ENCODE measurements at regions not wholly inside any gene's neighbourhood (a gene's known extent, or its start where the extent isn't known, plus 50 kb on each side); places are given as distances from the start of the nearest gene placed in this dataset.
A peak's percentile ranks its signal among the peaks of the same experiment; 100 is the strongest.

DNA sequence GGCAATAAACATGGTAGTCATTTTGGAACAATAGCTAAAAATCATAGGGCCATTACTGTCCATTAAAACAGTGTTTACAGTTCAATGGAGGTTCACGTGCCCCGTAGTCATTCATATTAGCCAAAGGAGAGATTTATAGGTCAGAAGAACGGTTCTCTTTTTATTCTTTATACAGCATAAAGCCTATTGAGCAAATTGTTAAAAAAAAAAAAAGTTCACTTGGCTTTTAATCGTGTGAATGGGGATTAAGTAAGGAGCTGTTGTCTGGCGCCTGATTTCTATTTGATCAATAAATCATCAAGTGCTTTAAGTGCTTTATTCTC is 69.1 kb upstream of the TBCA start:
- Histone ChIP-seq H4K8ac (ENCODE audit: low read depth, low read length) (no peak overlapping the region), H2AFZ (ENCODE audit: insufficient read depth, low read length, poor library complexity) (no peak overlapping the region), H3K18ac (ENCODE audit: low read length) (no peak overlapping the region), H3K27me3 (ENCODE audit: insufficient read depth, low read length) (peaks cover 8% of the 10 kb centered on the region), H4K91ac (ENCODE audit: low read depth, low read length) (no peak overlapping the region), H2BK120ac (ENCODE audit: insufficient read depth, low read length, poor library complexity) (no peak overlapping the region), H3K36me3 (ENCODE audit: control insufficient read depth in 1 of 2, insufficient read depth in 2 of 2, low read length in 2 of 2) (no peaks in the 10 kb centered on the region), H3K79me1 (ENCODE audit: low read length) (peaks cover 5% of the 10 kb centered on the region), H2BK12ac (ENCODE audit: low read length) (no peak overlapping the region), H3K27ac (ENCODE audit: low read depth, low read length) (no peak overlapping the region), H4K12ac (ENCODE audit: low read depth, low read length) (no peak overlapping the region), H2BK5ac (ENCODE audit: low read depth, low read length, poor library complexity) (no peak overlapping the region), H3K4ac (ENCODE audit: low read depth, low read length) (no peak overlapping the region), H3K14ac (ENCODE audit: low read length) (no peak overlapping the region), H3K79me2 (ENCODE audit: control insufficient read depth, insufficient read depth, low read length, poor library complexity) (peaks cover 2% of the 10 kb centered on the region), H3K9ac (ENCODE audit: low read length) (no peak overlapping the region), H3K23ac (ENCODE audit: low read length) (no peak overlapping the region), H3K4me2 (ENCODE audit: low read length) (no peak overlapping the region), H3K4me3 (ENCODE audit: low read depth, low read length) (no peak overlapping the region), H3K9me3 (ENCODE audit: insufficient read depth, low read depth, low read length) (no peaks in the 10 kb centered on the region), H2AK5ac (ENCODE audit: low read length) (no peak overlapping the region), H3K4me1 (ENCODE audit: control insufficient read depth in 1 of 2, insufficient read depth in 2 of 2, low read length in 2 of 2) (peaks cover 19 to 26% of the 10 kb centered on the region in 2 experiments)
- WGBS (ENCODE audit: extremely low coverage, insufficient coverage, insufficient read length): no CpG with 5 or more reads among the region's 5 CpGs
- no peak for DNase-seq

DNA sequence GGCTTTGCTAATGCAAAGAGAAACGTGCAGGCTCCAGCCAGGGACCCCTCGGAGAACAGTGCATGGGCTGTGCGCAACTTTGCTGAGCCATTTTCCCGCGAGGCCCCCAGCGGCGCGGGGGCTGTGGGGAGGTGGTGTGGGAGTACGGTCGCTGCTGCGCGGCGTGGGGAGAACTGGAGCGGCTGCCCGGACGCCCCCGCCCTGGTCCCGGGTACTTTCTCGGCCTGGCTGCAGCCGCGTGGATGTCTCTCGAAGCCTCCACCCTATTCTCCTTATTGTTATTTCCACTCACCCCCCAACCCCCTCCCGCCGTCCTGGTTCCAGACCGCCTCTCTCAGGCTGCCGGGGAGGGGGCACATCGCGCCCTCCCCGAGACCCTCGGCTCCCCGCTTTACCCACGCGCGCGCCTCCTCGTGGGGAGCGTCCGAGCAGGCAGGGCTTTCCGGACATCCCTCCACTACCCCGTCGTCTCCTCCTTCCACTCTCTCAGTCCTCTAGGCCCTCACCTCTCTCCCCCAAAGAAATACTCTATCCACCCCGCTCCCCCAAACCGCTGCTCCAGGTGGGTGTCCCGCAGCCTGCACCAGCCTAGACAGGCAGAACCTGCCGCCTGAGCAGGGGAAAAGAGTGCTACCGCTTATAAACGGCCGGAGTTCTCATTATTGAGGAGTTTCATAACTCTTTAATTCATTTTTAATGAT is 68.6 kb upstream of the TBCA start:
- DNase-seq: no peak
- peak overlapping the region; percentile 35 for H4K12ac ChIP-seq (ENCODE audit: low read depth, low read length)
- peak overlapping the region; percentile 64 for H3K4me3 ChIP-seq (ENCODE audit: low read depth, low read length)
- H2BK5ac ChIP-seq (ENCODE audit: low read depth, low read length, poor library complexity): no peak overlapping the region
- no peaks in the 10 kb centered on the region for H3K9me3 ChIP-seq (ENCODE audit: insufficient read depth, low read depth, low read length)
- peak overlapping the region; percentile 11 for H3K14ac ChIP-seq (ENCODE audit: low read length)
- H3K79me1 ChIP-seq (ENCODE audit: low read length): peaks cover 5% of the 10 kb centered on the region
- peak overlapping the region; percentile 46 for H4K8ac ChIP-seq (ENCODE audit: low read depth, low read length)
- peaks cover 8% of the 10 kb centered on the region for H3K27me3 ChIP-seq (ENCODE audit: insufficient read depth, low read length)
- peak overlapping the region; percentile 87 for H3K4me2 ChIP-seq (ENCODE audit: low read length)
- H2AFZ ChIP-seq (ENCODE audit: insufficient read depth, low read length, poor library complexity): peak overlapping the region; percentile 86
- H3K9ac ChIP-seq (ENCODE audit: low read length): no peak overlapping the region
- H3K27ac ChIP-seq (ENCODE audit: low read depth, low read length): no peak overlapping the region
- H3K23ac ChIP-seq (ENCODE audit: low read length): no peak overlapping the region
- no CpG with 5 or more reads among the region's 48 CpGs for WGBS (ENCODE audit: extremely low coverage, insufficient coverage, insufficient read length)
- peaks cover 19 to 26% of the 10 kb centered on the region in 2 experiments for H3K4me1 ChIP-seq (ENCODE audit: control insufficient read depth in 1 of 2, insufficient read depth in 2 of 2, low read length in 2 of 2)
- no peak overlapping the region for H2BK12ac ChIP-seq (ENCODE audit: low read length)
- H2AK5ac ChIP-seq (ENCODE audit: low read length): no peak overlapping the region
- H3K79me2 ChIP-seq (ENCODE audit: control insufficient read depth, insufficient read depth, low read length, poor library complexity): peaks cover 2% of the 10 kb centered on the region
- no peak overlapping the region for H3K18ac ChIP-seq (ENCODE audit: low read length)
- H3K36me3 ChIP-seq (ENCODE audit: control insufficient read depth in 1 of 2, insufficient read depth in 2 of 2, low read length in 2 of 2): no peaks in the 10 kb centered on the region
- peak overlapping the region; percentile 36 for H2BK120ac ChIP-seq (ENCODE audit: insufficient read depth, low read length, poor library complexity)
- H3K4ac ChIP-seq (ENCODE audit: low read depth, low read length): no peak overlapping the region
- peak overlapping the region; percentile 43 for H4K91ac ChIP-seq (ENCODE audit: low read depth, low read length)

GRCh38 chr5:77844373-77844622 is 68.2 kb upstream of the TBCA start:
- H2BK12ac ChIP-seq (ENCODE audit: low read length): no peak overlapping the region
- H3K27ac ChIP-seq (ENCODE audit: low read depth, low read length): no peak overlapping the region
- no peak overlapping the region for H3K14ac ChIP-seq (ENCODE audit: low read length)
- H4K8ac ChIP-seq (ENCODE audit: low read depth, low read length): peak overlapping the region; percentile 46
- peak overlapping the region; percentile 43 for H4K91ac ChIP-seq (ENCODE audit: low read depth, low read length)
- H3K4ac ChIP-seq (ENCODE audit: low read depth, low read length): no peak overlapping the region
- H3K18ac ChIP-seq (ENCODE audit: low read length): no peak overlapping the region
- H3K4me1 ChIP-seq (ENCODE audit: control insufficient read depth in 1 of 2, insufficient read depth in 2 of 2, low read length in 2 of 2): peaks cover 19 to 26% of the 10 kb centered on the region in 2 experiments
- no peak overlapping the region for H2AK5ac ChIP-seq (ENCODE audit: low read length)
- H2AFZ ChIP-seq (ENCODE audit: insufficient read depth, low read length, poor library complexity): peak overlapping the region; percentile 86
- peaks cover 2% of the 10 kb centered on the region for H3K79me1 ChIP-seq (ENCODE audit: low read length)
- no peak overlapping the region for H3K4me3 ChIP-seq (ENCODE audit: low read depth, low read length)
- no peak overlapping the region for H3K23ac ChIP-seq (ENCODE audit: low read length)
- H3K4me2 ChIP-seq (ENCODE audit: low read length): peak overlapping the region; percentile 87
- H4K12ac ChIP-seq (ENCODE audit: low read depth, low read length): no peak overlapping the region
- peaks cover 2% of the 10 kb centered on the region for H3K79me2 ChIP-seq (ENCODE audit: control insufficient read depth, insufficient read depth, low read length, poor library complexity)
- peaks cover 8% of the 10 kb centered on the region for H3K27me3 ChIP-seq (ENCODE audit: insufficient read depth, low read length)
- no peak overlapping the region for H2BK5ac ChIP-seq (ENCODE audit: low read depth, low read length, poor library complexity)
- no peak for DNase-seq
- H3K9ac ChIP-seq (ENCODE audit: low read length): no peak overlapping the region
- no peak overlapping the region for H2BK120ac ChIP-seq (ENCODE audit: insufficient read depth, low read length, poor library complexity)
- WGBS (ENCODE audit: extremely low coverage, insufficient coverage, insufficient read length): no CpG with 5 or more reads among the region's 10 CpGs
- H3K9me3 ChIP-seq (ENCODE audit: insufficient read depth, low read depth, low read length): no peaks in the 10 kb centered on the region
- no peaks in the 10 kb centered on the region for H3K36me3 ChIP-seq (ENCODE audit: control insufficient read depth in 1 of 2, insufficient read depth in 2 of 2, low read length in 2 of 2)

GRCh38 chr5:77843570-77844372 is 67.6 kb upstream of the TBCA start:
- Histone ChIP-seq H3K36me3 (ENCODE audit: control insufficient read depth in 1 of 2, insufficient read depth in 2 of 2, low read length in 2 of 2) (no peaks in the 10 kb centered on the region), H4K91ac (ENCODE audit: low read depth, low read length) (no peak overlapping the region), H4K8ac (ENCODE audit: low read depth, low read length) (peak overlapping the region; percentile 46), H3K18ac (ENCODE audit: low read length) (no peak overlapping the region), H3K4me3 (ENCODE audit: low read depth, low read length) (no peak overlapping the region), H3K79me2 (ENCODE audit: control insufficient read depth, insufficient read depth, low read length, poor library complexity) (peaks cover 2% of the 10 kb centered on the region), H3K27ac (ENCODE audit: low read depth, low read length) (no peak overlapping the region), H3K4me1 (ENCODE audit: control insufficient read depth in 1 of 2, insufficient read depth in 2 of 2, low read length in 2 of 2) (peaks cover 19 to 26% of the 10 kb centered on the region in 2 experiments), H3K4me2 (ENCODE audit: low read length) (peak overlapping the region; percentile 87), H3K23ac (ENCODE audit: low read length) (no peak overlapping the region), H2BK12ac (ENCODE audit: low read length) (no peak overlapping the region), H3K14ac (ENCODE audit: low read length) (no peak overlapping the region), H2BK120ac (ENCODE audit: insufficient read depth, low read length, poor library complexity) (no peak overlapping the region), H3K27me3 (ENCODE audit: insufficient read depth, low read length) (peaks cover 8% of the 10 kb centered on the region), H2AK5ac (ENCODE audit: low read length) (no peak overlapping the region), H2AFZ (ENCODE audit: insufficient read depth, low read length, poor library complexity) (peak overlapping the region; percentile 86), H4K12ac (ENCODE audit: low read depth, low read length) (no peak overlapping the region), H3K4ac (ENCODE audit: low read depth, low read length) (no peak overlapping the region), H2BK5ac (ENCODE audit: low read depth, low read length, poor library complexity) (no peak overlapping the region), H3K9ac (ENCODE audit: low read length) (no peak overlapping the region), H3K79me1 (ENCODE audit: low read length) (peaks cover 2% of the 10 kb centered on the region), H3K9me3 (ENCODE audit: insufficient read depth, low read depth, low read length) (no peaks in the 10 kb centered on the region)
- WGBS (ENCODE audit: extremely low coverage, insufficient coverage, insufficient read length): no CpG with 5 or more reads among the region's 24 CpGs
- no peak for DNase-seq
